GM10266 (cell line): ENCODE measurements at regions not wholly inside any gene's neighbourhood (a gene's known extent, or its start where the extent isn't known, plus 50 kb on each side); places are given as distances from the start of the nearest gene placed in this dataset.
A peak's percentile ranks its signal among the peaks of the same experiment; 100 is the strongest.

Experiments used
- DNase-seq: peaks from one replicate; pipeline ENCODE4 v3.0.0; 2012; ENCODE audit errors: extremely low spot score
- CTCF ChIP-seq: IDR thresholded peaks from 2 replicates; pipeline ENCODE4 v1.5.1; 2012; ENCODE audit warnings: mild to moderate bottlenecking, low read depth; ENCODE audit not compliant: control insufficient read depth, insufficient read depth; ENCODE audit errors: missing control alignments

GRCh38 chr17:14901376-14901775 lies 363.8 kb downstream of the PMP22 start:
- no peak for DNase-seq
- TF ChIP-seq CTCF = no peak

- TF ChIP-seq CTCF = peak; percentile 9
- DNase-seq = no peak
Observed at GRCh38 chr17:14886200-14886739, 378.9 kb downstream of the PMP22 start.

- no peak for DNase-seq
- TF ChIP-seq CTCF = no peak
Observed at GRCh38 chr17:14882131-14882530, 383.0 kb downstream of the PMP22 start.

GRCh38 chr17:14875557-14876412 lies 389.3 kb downstream of the PMP22 start:
- no peak for TF ChIP-seq CTCF
- DNase-seq = no peak

GRCh38 chr17:14873996-14874395 lies 391.1 kb downstream of the PMP22 start:
- DNase-seq = no peak
- no peak for TF ChIP-seq CTCF

GRCh38 chr17:14873540-14873939 lies 391.6 kb downstream of the PMP22 start:
- TF ChIP-seq CTCF = no peak
- DNase-seq = no peak

- no peak for DNase-seq
- no peak for TF ChIP-seq CTCF
Observed at GRCh38 chr17:14871921-14872320, 393.2 kb downstream of the PMP22 start.
